NCI-H2227 (cell line): ENCODE measurements at regions not wholly inside any gene's neighbourhood (a gene's known extent, or its start where the extent isn't known, plus 50 kb on each side); places are given as distances from the start of the nearest gene placed in this dataset.
"Not testable (repeated sequence)": the region's sequence is repeated elsewhere in the genome, so short reads cannot be mapped to it uniquely, and the experiment has no call there.

Experiments
- DNase-seq: peaks from one replicate; lab custom pipeline; 2025; ENCODE audit not compliant: unreplicated experiment; lab: John Stamatoyannopoulos, UW

- DNase-seq: no peak
These were observed 64.0 kb downstream of the CCNG2 start for GRCh38 chr4:77220828-77221613.

GRCh38 chr4:77225022-77225421, 68.0 kb downstream of the CCNG2 start:
- DNase-seq: no peak

GRCh38 chr4:77226939-77227705, 70.1 kb downstream of the CCNG2 start:
- no peak for DNase-seq

GRCh38 chr4:77229433-77229832, 72.4 kb downstream of the CCNG2 start:
- DNase-seq: no peak

GRCh38 chr4:77232653-77233052, 75.6 kb downstream of the CCNG2 start:
- DNase-seq: no peak

GRCh38 chr4:77235289-77235854, 78.4 kb downstream of the CCNG2 start:
- no peak for DNase-seq

GRCh38 chr4:77236806-77237205, 79.8 kb downstream of the CCNG2 start:
- no peak for DNase-seq

- peak; percentile 54 for DNase-seq
These were observed 83.6 kb downstream of the CCNG2 start for GRCh38 chr4:77240469-77241066.

GRCh38 chr4:77248805-77249204, 91.8 kb downstream of the CCNG2 start:
- no peak for DNase-seq

- no peak for DNase-seq
These were observed 94.7 kb downstream of the CCNG2 start for GRCh38 chr4:77251751-77252150.

- no peak for DNase-seq
These were observed 106.2 kb downstream of the CCNG2 start for GRCh38 chr4:77263247-77263646.

GRCh38 chr4:77263976-77264375, 107.0 kb downstream of the CCNG2 start:
- not testable (repeated sequence) for DNase-seq

- no peak for DNase-seq
These were observed 107.8 kb downstream of the CCNG2 start for GRCh38 chr4:77264826-77265225.

- no peak for DNase-seq
These were observed 111.1 kb downstream of the CCNG2 start for GRCh38 chr4:77268108-77268507.

- DNase-seq: no peak
These were observed 112.5 kb downstream of the CCNG2 start for GRCh38 chr4:77269505-77269904.

GRCh38 chr4:77273412-77273811, 116.4 kb downstream of the CCNG2 start:
- no peak for DNase-seq

GRCh38 chr4:77279114-77279513, 122.1 kb downstream of the CCNG2 start:
- not testable (repeated sequence) for DNase-seq

- no peak for DNase-seq
These were observed 125.3 kb downstream of the CCNG2 start for GRCh38 chr4:77282305-77282704.

GRCh38 chr4:77284036-77284435, 127.0 kb downstream of the CCNG2 start:
- DNase-seq: no peak

GRCh38 chr4:77286906-77287305, 129.9 kb downstream of the CCNG2 start:
- no peak for DNase-seq

GRCh38 chr4:77293426-77293825, 136.4 kb downstream of the CCNG2 start:
- DNase-seq: no peak

- not testable (repeated sequence) for DNase-seq
These were observed 144.0 kb downstream of the CCNG2 start for GRCh38 chr4:77300996-77301395.
